HS-27A (cell line): ENCODE measurements at regions not wholly inside any gene's neighbourhood (a gene's known extent, or its start where the extent isn't known, plus 50 kb on each side); places are given as distances from the start of the nearest gene placed in this dataset.
A peak's percentile ranks its signal among the peaks of the same experiment; 100 is the strongest.
"Not testable (repeated sequence)": the region's sequence is repeated elsewhere in the genome, so short reads cannot be mapped to it uniquely, and the experiment has no call there.

Experiments used
- DNase-seq: peaks from one replicate; pipeline ENCODE4 v3.0.0-alpha.2; 2012; ENCODE audit warnings: low read depth, missing footprints

- no peak for DNase-seq
Measured at GRCh38 chr2:43146083-43146482, 80.3 kb downstream of the ZFP36L2 start.

- DNase-seq = no peak
Measured at GRCh38 chr2:43144263-43144662, 82.1 kb downstream of the ZFP36L2 start.

- no peak for DNase-seq
Measured at GRCh38 chr2:43143756-43144155, 82.7 kb downstream of the ZFP36L2 start.

GRCh38 chr2:43142921-43143438 lies 83.4 kb downstream of the ZFP36L2 start:
- no peak for DNase-seq

GRCh38 chr2:43141636-43142151 lies 84.7 kb downstream of the ZFP36L2 start:
- not testable (repeated sequence) for DNase-seq

GRCh38 chr2:43139996-43140621 lies 86.3 kb downstream of the ZFP36L2 start:
- no peak for DNase-seq

- no peak for DNase-seq
Measured at GRCh38 chr2:43139501-43139900, 86.9 kb downstream of the ZFP36L2 start.

- no peak for DNase-seq
Measured at GRCh38 chr2:43138441-43138840, 88.0 kb downstream of the ZFP36L2 start.

- no peak for DNase-seq
Measured at GRCh38 chr2:43136876-43137275, 89.5 kb downstream of the ZFP36L2 start.

- DNase-seq = no peak
Measured at GRCh38 chr2:43136011-43136799, 90.2 kb downstream of the ZFP36L2 start.

- no peak for DNase-seq
Measured at GRCh38 chr2:43135583-43135982, 90.8 kb downstream of the ZFP36L2 start.

- no peak for DNase-seq
Measured at GRCh38 chr2:43134571-43134889, 91.9 kb downstream of the ZFP36L2 start.

- no peak for DNase-seq
Measured at GRCh38 chr2:43133708-43134570, 92.5 kb downstream of the ZFP36L2 start.

GRCh38 chr2:43133336-43133707 lies 93.1 kb downstream of the ZFP36L2 start:
- no peak for DNase-seq

GRCh38 chr2:43132683-43133301 lies 93.6 kb downstream of the ZFP36L2 start:
- DNase-seq = no peak

GRCh38 chr2:43131890-43132682 lies 94.3 kb downstream of the ZFP36L2 start:
- no peak for DNase-seq

- DNase-seq = peak; percentile 66
Measured at GRCh38 chr2:43131051-43131889, 95.1 kb downstream of the ZFP36L2 start.

- DNase-seq = no peak
Measured at GRCh38 chr2:43130548-43130875, 95.9 kb downstream of the ZFP36L2 start.

GRCh38 chr2:43129676-43130547 lies 96.5 kb downstream of the ZFP36L2 start:
- no peak for DNase-seq
